ENCODE measurements at regions not wholly inside any gene's neighbourhood (a gene's known extent, or its start where the extent isn't known, plus 50 kb on each side); places are given as distances from the start of the nearest gene placed in this dataset.

GRCh38 chr1:69406244-69406643, 161.5 kb upstream of the LRRC7 start:
- TF ChIP-seq CTCF (IDR thresholded peaks at IDR 0.05; ENCODE audit: insufficient read depth, low read depth, low read length), result no peak
- H3K4me3 ChIP-seq (ENCODE audit: low read depth, low read length), result no peak overlapping the region
- DNase-seq (ENCODE audit: low read depth), result no peak

- no peak for DNase-seq (ENCODE audit: low read depth)
- no peak for TF ChIP-seq CTCF (IDR thresholded peaks at IDR 0.05; ENCODE audit: insufficient read depth, low read depth, low read length)
- H3K4me3 ChIP-seq (ENCODE audit: low read depth, low read length), result no peak overlapping the region
Measured at GRCh38 chr1:69409731-69410456, 157.8 kb upstream of the LRRC7 start.

GRCh38 chr1:69410457-69410850, 157.3 kb upstream of the LRRC7 start:
- no peak for TF ChIP-seq CTCF (IDR thresholded peaks at IDR 0.05; ENCODE audit: insufficient read depth, low read depth, low read length)
- DNase-seq (ENCODE audit: low read depth), result no peak
- no peak overlapping the region for H3K4me3 ChIP-seq (ENCODE audit: low read depth, low read length)

- DNase-seq (ENCODE audit: low read depth), result no peak
- H3K4me3 ChIP-seq (ENCODE audit: low read depth, low read length), result no peak overlapping the region
- TF ChIP-seq CTCF (IDR thresholded peaks at IDR 0.05; ENCODE audit: insufficient read depth, low read depth, low read length), result no peak
Measured at GRCh38 chr1:69410893-69411292, 156.8 kb upstream of the LRRC7 start.

GRCh38 chr1:69411617-69412016, 156.1 kb upstream of the LRRC7 start:
- H3K4me3 ChIP-seq (ENCODE audit: low read depth, low read length), result no peak overlapping the region
- no peak for DNase-seq (ENCODE audit: low read depth)
- TF ChIP-seq CTCF (IDR thresholded peaks at IDR 0.05; ENCODE audit: insufficient read depth, low read depth, low read length), result no peak

GRCh38 chr1:69413129-69413528, 154.6 kb upstream of the LRRC7 start:
- DNase-seq (ENCODE audit: low read depth), result no peak
- TF ChIP-seq CTCF (IDR thresholded peaks at IDR 0.05; ENCODE audit: insufficient read depth, low read depth, low read length), result no peak
- no peak overlapping the region for H3K4me3 ChIP-seq (ENCODE audit: low read depth, low read length)

GRCh38 chr1:69414574-69414973, 153.1 kb upstream of the LRRC7 start:
- no peak for TF ChIP-seq CTCF (IDR thresholded peaks at IDR 0.05; ENCODE audit: insufficient read depth, low read depth, low read length)
- DNase-seq (ENCODE audit: low read depth), result no peak
- no peak overlapping the region for H3K4me3 ChIP-seq (ENCODE audit: low read depth, low read length)
